ENCODE measurements at regions not wholly inside any gene's neighbourhood (a gene's known extent, or its start where the extent isn't known, plus 50 kb on each side); places are given as distances from the start of the nearest gene placed in this dataset.
A peak's percentile ranks its signal among the peaks of the same experiment; 100 is the strongest.
"Not testable (repeated sequence)": the region's sequence is repeated elsewhere in the genome, so short reads cannot be mapped to it uniquely, and the experiment has no call there.

GRCh38 chr3:163555918-163556317, 1522.4 kb downstream of the SI start:
- POLR2A ChIA-PET = no interaction called here
- Histone ChIP-seq H3K27ac (no peak overlapping the region), H3K4me3 (no peak overlapping the region), H3K4me2 (no peak overlapping the region), H3K9me3 (no peaks in the 10 kb centered on the region; the same call in 2 of the 3 replicates), H3K4me1 (no peaks in the 10 kb centered on the region)
- no peak for TF ChIP-seq BHLHE40 (IDR thresholded peaks at IDR 0.05; ENCODE audit: low read depth, low read length)
- peak; percentile 46 for TF ChIP-seq MAFK (IDR thresholded peaks at IDR 0.05; ENCODE audit: partially characterized antibody)
- CTCF ChIA-PET = interaction anchor here (0.7 kb wide), 1 partner anchor 957 kb away, joined by 3 read pairs; no protein-coding TSS in a partner anchor
- no peak for FAIRE-seq
- no peak for DNase-seq (ENCODE audit: low read depth in 1 of 2, low spot score in 1 of 2)
- WGBS (ENCODE audit: missing lambda C conversion rate) = 35% methylated on average over 1 of the region's 1 CpG
- no peak for ATAC-seq

- DNase-seq (ENCODE audit: low read depth in 1 of 2, low spot score in 1 of 2) (no peak), FAIRE-seq (no peak), ATAC-seq (no peak)
- no peaks in the 10 kb centered on the region for H3K4me1 ChIP-seq
- no peak for TF ChIP-seq BCL3 (IDR thresholded peaks at IDR 0.05)
- no peak for TF ChIP-seq CTCF (IDR thresholded peaks at IDR 0.05)
- no peak for TF ChIP-seq NPAS2 (CRISPR knock-in tag; IDR thresholded peaks at IDR 0.05; ENCODE audit: borderline replicate concordance)
- no peak for TF ChIP-seq HOXB5 (CRISPR knock-in tag; IDR thresholded peaks at IDR 0.05)
- TF ChIP-seq MAX (IDR thresholded peaks at IDR 0.05) = no peak
- no peak for TF ChIP-seq TFCP2L1 (CRISPR knock-in tag; IDR thresholded peaks at IDR 0.05)
- no peak for TF ChIP-seq ZNF302 (CRISPR knock-in tag; IDR thresholded peaks at IDR 0.05)
- TF ChIP-seq KDM1A (IDR thresholded peaks at IDR 0.05; ENCODE audit: low read depth) = no peak
- no peak for TF ChIP-seq EHF (CRISPR knock-in tag; IDR thresholded peaks at IDR 0.05)
- TF ChIP-seq HOXA7 (CRISPR knock-in tag; IDR thresholded peaks at IDR 0.05) = no peak
- no peak for TF ChIP-seq CHD4 (IDR thresholded peaks at IDR 0.05; ENCODE audit: borderline replicate concordance)
- TF ChIP-seq E2F6 (IDR thresholded peaks at IDR 0.05; ENCODE audit: borderline replicate concordance, low read depth) = no peak
- no peak for TF ChIP-seq POLR2A (IDR thresholded peaks at IDR 0.05; ENCODE audit: low read length)
- TF ChIP-seq FOXS1 (CRISPR knock-in tag; IDR thresholded peaks at IDR 0.05) = no peak
- TF ChIP-seq FOSB (CRISPR knock-in tag; IDR thresholded peaks at IDR 0.05) = no peak
- no peak for TF ChIP-seq NR3C1 (IDR thresholded peaks at IDR 0.05)
- no peak for TF ChIP-seq JUNB (IDR thresholded peaks at IDR 0.05)
- no peak for TF ChIP-seq POLR2AphosphoS2 (conservative IDR thresholded peaks at IDR 0.05; ENCODE audit: low read length)
- no peak for TF ChIP-seq MAZ (IDR thresholded peaks at IDR 0.05; ENCODE audit: borderline replicate concordance, low read depth, low read length)
- TF ChIP-seq NFE2L2 (conservative IDR thresholded peaks at IDR 0.05; ENCODE audit: low read length) = no peak
- H3K4me2 ChIP-seq = no peak overlapping the region
- no peaks in the 10 kb centered on the region; the same call in 2 of the 3 replicates for H3K9me3 ChIP-seq
- ChIA-PET CTCF (no interaction called here), POLR2A (no interaction called here)
- H3K4me3 ChIP-seq = no peak overlapping the region
- H3K27ac ChIP-seq = no peak overlapping the region
- WGBS (ENCODE audit: missing lambda C conversion rate) = 76% methylated on average over 12 of the region's 17 CpGs
These were observed 1525.7 kb downstream of the SI start for GRCh38 chr3:163552659-163552966.

GRCh38 chr3:163551915-163552658, 1526.2 kb downstream of the SI start:
- WGBS (ENCODE audit: missing lambda C conversion rate) = 71% methylated on average over 5 of the region's 37 CpGs
- POLR2A ChIA-PET; FAIRE-seq; ATAC-seq; H3K27ac ChIP-seq; H3K4me2 ChIP-seq; H3K9me3 ChIP-seq; H3K4me3 ChIP-seq; H3K4me1 ChIP-seq; CTCF ChIA-PET; DNase-seq (ENCODE audit: low read depth in 1 of 2, low spot score in 1 of 2): not testable (repeated sequence)

Measured in A549 (cell line).